Dedifferentiated amniotic fluid mesenchymal stem cell (primary cell): ENCODE measurements at regions not wholly inside any gene's neighbourhood (a gene's known extent, or its start where the extent isn't known, plus 50 kb on each side); places are given as distances from the start of the nearest gene placed in this dataset.

Experiments
- DNase-seq: peaks from one replicate; pipeline ENCODE4 v3.0.0-alpha.2; 2016; ENCODE audit errors: extremely low spot score

- DNase-seq = no peak
These were observed 249.3 kb downstream of the ATP23 start for GRCh38 chr12:58190618-58191017.

- no peak for DNase-seq
These were observed 255.6 kb downstream of the ATP23 start for GRCh38 chr12:58196971-58197370.

DNA sequence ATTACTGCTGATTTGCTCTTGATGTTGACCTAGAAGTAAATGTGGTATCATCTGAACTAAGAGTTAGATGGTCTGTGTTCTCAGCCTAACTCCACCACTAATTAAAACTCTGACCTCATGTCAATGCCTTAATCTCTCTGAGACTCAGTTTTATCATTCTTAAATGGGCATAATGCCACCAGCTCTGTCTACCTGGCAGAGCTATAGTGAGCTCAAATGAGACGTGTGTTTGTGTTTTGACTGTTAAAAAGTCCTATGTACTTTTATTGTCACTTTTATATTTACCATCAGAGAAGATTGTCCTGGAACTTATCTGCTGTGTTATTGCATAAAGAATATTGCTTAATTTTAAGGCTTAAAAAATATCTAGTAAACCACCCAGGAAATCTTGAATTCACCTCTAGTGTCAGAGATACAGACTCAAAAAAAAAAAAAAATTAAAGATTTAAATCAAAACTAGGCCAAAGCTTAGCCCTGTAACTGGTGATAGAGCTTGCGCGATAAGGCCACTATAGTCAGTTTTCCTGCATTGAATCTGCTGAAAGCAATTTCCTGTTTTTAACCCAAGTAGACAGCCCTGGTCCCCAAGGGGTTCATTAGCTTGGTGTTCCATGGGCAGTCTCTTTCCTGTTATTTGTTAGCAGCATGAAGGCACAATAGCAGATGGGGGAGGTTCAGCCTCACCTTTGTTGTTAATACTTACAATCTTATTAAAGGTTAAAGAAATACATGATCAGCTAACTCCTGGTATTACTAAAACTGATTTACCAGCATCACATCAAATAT is 261.8 kb downstream of the ATP23 start:
- no peak for DNase-seq

GRCh38 chr12:58204071-58204470 is 262.7 kb downstream of the ATP23 start:
- peak; percentile 48 for DNase-seq

DNA sequence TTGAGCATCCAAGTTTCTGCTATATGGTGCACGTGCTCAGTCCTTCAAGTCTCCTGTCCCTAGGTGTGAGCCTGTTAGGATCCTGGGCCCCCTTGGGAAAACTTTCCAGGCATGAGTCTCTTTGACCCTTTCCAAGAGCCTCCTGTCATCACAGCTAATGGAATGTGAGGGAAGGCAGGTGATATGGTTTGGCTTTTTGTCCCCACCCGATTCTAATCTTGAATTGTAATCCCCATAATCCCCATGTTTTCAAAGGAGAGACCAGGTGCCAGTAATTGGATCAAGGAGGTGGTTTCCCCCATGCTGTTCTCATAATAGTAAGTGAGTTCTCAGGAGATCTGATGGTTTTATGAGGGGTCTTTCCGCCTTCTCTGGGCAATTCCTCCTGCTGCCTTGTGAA is 265.5 kb downstream of the ATP23 start:
- no peak for DNase-seq

GRCh38 chr12:58211211-58211610 is 269.8 kb downstream of the ATP23 start:
- no peak for DNase-seq

- DNase-seq = no peak
These were observed 275.8 kb downstream of the ATP23 start for GRCh38 chr12:58217130-58217529.

DNA sequence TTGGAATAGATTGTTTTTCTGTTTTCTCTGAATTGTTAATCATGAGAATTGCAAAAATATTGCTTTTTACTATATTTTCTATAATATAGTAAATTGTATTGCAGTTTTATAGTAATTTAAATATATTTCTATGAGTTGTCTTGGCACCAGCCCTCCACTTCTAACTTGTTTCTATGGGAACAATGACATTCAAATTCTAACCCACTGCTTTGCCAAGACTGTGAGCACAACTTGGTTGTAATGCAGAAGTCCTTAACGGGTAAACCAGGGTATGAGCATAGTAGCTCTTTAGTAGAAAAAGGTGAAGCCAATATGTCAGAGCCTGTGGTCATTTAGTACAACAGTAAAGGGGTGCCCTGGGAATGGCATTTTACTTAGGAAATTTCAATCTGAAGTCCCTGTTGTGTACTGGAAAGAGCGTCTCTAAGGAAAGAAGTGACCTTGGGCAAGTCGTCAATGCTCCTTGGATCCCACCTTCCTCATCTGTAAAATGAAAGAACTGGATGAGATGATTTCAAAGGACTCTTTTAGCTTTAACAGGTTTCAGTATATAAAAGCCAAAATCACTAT is 283.3 kb downstream of the ATP23 start:
- DNase-seq = no peak

DNA sequence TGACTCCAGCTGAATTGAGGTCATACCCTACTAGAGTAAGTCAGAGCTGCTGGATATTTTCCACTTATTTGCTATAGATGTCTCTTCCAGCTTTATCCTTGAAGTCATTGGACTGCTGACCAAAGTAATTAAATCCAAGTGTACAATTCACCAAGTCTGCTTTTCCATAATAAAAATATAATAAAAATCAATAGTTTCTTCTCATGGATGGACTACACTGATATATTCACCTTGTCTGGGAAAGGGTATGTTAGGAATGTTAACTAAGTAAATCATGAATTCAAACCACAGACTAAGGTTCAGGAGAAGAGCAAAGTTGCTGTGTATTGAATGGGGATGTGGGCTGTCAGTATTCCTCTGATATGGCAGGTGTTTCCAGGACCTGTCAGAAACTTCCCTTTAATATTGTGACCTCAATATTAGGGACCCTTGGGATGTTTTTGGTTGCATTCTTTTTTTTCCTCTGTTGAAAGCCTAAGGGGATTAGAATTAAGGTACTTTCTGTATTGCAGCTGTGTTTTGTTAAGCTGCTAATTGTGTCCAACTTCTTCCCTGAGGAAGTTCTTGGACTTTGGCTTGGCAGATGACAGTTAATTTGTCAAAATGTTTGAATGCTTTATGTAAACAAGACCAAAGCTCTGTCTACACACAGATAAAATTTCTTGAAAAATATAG is 284.0 kb downstream of the ATP23 start:
- DNase-seq = no peak

DNA sequence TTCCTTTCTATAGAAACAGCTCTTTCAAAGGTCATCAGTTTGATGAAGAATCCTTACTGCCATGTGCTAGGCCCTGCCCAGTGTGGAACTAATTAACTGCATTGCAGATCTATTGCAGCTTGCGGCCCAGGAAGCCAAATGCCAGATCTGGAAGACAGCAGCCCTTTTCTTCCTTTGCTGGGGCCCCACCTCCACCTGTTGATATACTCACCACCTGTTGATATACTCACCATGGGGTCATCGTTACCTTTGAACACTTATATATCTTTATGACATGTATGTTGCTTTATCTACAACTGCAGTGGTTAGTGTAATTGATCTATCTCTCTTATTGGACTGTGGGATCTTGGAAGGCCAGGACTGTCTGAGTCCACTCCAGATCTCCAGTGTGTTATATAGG is 292.5 kb downstream of the ATP23 start:
- no peak for DNase-seq

- no peak for DNase-seq
These were observed 297.0 kb downstream of the ATP23 start for GRCh38 chr12:58238411-58238810.

- DNase-seq = no peak
These were observed 299.7 kb downstream of the ATP23 start for GRCh38 chr12:58241099-58241498.

GRCh38 chr12:58242796-58243630 is 301.6 kb downstream of the ATP23 start:
- peak; percentile 29 for DNase-seq

DNA sequence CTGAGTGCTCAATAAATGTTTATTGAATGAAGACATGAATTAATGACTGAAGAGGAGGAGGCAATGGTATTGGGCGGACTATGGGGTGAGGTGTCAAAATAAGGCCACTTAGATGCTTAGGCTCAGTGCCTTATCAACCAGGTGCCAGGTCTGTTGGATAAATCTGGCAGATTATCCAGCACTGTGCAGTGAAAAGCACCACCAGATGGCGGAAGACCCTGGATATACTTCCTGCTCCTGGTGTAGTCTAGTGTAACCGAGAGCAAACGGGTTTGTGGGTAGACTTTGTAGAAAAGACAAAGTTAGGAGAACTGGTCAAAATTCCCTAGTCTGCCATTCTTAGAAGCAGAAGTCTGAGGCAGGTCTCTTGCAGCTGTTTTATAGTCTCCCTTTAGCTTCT is 306.3 kb downstream of the ATP23 start:
- DNase-seq = no peak

DNA sequence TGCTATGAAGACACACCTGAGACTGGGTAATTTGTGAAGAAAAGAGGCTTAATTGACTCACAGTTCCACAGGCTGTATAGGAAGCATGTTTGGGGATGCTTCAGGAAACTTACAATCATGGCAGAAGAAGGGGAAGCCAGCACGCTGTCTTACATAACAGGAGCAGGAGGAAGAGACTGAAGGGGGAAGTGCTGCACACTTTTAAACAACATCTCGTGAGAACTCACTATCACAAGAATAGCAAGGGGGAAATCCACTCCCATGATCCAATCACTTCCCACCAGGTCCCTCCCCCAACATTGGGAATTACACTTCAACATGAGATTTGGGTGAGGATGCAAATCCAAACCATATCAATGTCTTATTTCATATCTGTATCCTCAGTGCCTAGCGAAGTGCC is 307.2 kb downstream of the ATP23 start:
- DNase-seq = no peak

DNA sequence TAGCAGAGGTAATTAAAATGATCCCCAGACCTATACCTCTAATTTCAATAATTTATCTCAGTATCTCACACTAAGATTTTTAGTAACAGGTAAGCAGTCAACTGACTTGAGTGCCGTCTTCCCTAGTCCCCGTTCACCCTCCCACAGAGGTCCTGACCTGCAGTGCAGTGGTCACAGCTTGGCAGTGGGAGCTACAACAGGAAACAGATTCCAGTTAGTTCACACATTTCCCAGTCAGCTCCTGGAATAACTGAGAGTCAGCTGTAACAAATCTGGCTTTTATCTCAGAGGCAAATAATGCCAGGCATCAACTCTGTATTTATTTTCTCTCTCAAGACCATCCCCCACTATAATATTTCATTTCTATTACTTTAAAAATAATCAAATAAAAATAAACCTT is 308.2 kb downstream of the ATP23 start:
- DNase-seq = no peak

DNA sequence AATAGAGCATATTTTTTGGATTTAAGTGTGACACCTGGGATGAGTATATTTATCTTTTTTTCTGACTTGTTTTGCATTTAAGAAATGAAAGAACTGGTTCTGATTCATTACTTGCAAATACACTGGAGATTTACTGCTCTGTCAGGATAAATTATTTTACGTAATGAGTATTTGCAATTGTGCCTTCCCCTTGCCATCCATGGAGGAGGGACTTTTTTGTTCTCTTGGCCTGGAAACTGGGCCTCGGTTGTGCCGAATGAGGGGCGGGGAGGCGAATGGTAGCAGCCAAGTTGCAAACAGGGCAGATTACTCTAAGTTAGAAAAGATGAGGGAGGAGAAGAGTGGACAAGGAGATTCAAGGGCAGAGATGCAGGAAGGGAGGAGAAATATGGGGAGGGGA is 308.7 kb downstream of the ATP23 start:
- DNase-seq = no peak

GRCh38 chr12:58252914-58253313 is 311.5 kb downstream of the ATP23 start:
- DNase-seq = no peak

DNA sequence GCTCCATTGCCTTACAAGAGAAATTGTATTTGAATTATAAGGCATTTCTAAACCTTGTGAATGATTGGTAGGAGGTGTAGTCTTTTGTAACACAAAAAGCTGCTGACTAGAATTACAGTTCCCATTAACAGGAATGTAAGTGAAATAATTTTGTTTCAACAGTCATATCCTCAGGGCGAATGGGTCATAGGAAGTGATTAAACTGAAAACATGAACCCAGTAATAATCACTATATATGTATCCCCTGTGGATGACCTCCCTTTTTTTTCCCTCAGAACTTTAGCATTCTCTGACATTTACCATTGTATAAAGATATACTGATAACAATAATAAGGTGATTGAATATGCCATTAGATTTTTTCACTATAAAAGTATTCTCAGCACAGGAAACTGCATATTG is 312.3 kb downstream of the ATP23 start:
- no peak for DNase-seq

DNA sequence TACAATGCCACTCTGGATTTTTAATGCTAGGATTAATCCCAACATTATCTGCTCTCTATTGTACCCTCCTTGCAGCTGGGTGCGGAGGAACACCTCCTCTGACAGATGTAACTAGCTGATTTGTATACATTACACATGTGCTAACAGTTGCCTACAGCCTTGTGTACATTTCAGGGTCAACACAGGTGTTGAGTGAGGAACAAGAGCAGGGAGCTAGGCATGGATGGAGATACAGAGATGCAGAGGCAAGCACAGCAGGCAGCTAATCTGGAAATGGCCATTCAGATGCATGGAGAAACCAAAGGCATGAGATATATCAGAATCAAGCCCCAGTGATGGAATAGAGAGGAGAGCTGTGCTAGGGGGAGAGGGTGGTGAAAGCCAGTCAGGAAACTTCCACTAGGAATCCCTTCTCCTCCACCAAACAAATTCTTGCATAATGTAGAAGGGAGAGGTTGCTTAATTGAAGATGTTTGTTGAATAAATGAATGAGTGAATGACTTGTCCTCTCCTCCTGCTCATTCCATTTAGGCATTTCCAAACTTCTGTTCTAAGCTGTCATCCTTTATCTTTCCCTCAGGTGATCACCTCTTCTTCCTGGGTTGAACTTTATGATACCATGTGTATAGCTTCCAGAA is 313.2 kb downstream of the ATP23 start:
- no peak for DNase-seq

DNA sequence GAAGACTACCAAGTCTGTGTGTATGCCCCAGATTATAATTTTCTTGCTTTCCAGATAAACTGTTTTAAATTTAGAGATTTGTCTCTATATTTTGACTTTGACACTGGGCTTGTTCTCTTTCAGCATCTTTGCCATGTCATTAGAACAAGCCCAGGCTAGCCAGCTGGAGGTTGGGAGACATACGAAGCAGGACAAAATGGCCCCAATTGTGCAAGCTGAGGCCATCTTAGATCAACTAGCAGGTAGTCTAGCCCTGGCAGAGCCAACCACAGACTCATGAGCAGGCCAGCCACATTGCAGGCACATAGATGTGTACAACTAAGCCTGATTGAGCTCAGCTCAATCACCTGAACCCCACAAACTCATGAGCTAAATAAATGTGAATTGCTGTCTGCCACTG is 321.4 kb downstream of the ATP23 start:
- DNase-seq = no peak

DNA sequence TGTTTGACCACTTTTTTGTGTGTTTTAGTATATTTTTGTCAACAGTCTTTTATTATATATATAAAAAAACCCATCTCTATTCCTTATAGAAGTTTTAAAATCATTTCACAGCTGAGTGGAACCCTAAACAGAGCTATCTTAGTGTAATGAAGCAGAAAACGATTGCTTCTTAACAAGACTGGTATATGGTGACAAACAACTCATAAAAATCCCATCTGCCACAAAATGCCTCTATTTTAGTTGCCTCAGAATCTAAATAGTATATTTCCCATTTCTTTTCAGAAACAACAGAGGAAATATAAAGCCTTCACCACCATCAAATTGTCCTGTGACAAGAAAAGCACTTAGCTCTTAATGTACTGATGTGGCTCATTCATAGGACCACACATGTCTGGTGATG is 322.4 kb downstream of the ATP23 start:
- no peak for DNase-seq
